GM13977 (cell line): ENCODE measurements at regions not wholly inside any gene's neighbourhood (a gene's known extent, or its start where the extent isn't known, plus 50 kb on each side); places are given as distances from the start of the nearest gene placed in this dataset.

ENCODE experiments used
- DNase-seq: peaks from one replicate; pipeline ENCODE4 v3.0.0; 2012; ENCODE audit warnings: low spot score
- in situ Hi-C: fragments of 300-500 bp; cut with MboI; formaldehyde crosslinking; loops from one replicate; pipeline ENCODE4 v1.12.0; 2022; ENCODE audit warnings: low sequenced_read_pairs, low pct_unique_long_range_greater_than_20kb, mixed read lengths, inconsistent platforms; ENCODE audit not compliant: unreplicated experiment
- TF ChIP-seq, protein P1 (sequence below): IDR thresholded peaks from 2 replicates; pipeline ENCODE4 v1.5.1; 2012; ENCODE audit warnings: mild to moderate bottlenecking, control low read depth; ENCODE audit not compliant: insufficient read depth; ENCODE audit errors: extremely low read depth, missing control alignments

DNA sequence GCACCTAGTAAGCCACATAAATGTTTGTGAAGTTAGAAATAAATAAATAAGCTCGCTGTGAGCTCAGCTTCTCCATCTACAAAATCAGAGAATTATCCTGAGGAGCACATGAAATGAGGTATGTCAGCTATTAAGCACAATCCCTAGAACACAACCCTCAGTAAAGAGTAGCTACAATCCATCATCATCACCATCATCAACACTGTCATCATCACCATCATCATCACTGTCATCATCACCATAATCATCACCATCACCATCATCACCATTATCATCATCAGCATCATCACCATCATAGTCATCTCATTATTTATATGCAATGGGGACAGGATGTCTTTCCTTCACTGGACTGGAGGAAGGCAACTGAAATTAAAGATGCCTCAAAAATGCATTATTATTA lies 189.6 kb downstream of the NPHP4 start:
- no peak for DNase-seq
- in situ Hi-C loops = no loop called here
- TF ChIP-seq, protein P1, sequence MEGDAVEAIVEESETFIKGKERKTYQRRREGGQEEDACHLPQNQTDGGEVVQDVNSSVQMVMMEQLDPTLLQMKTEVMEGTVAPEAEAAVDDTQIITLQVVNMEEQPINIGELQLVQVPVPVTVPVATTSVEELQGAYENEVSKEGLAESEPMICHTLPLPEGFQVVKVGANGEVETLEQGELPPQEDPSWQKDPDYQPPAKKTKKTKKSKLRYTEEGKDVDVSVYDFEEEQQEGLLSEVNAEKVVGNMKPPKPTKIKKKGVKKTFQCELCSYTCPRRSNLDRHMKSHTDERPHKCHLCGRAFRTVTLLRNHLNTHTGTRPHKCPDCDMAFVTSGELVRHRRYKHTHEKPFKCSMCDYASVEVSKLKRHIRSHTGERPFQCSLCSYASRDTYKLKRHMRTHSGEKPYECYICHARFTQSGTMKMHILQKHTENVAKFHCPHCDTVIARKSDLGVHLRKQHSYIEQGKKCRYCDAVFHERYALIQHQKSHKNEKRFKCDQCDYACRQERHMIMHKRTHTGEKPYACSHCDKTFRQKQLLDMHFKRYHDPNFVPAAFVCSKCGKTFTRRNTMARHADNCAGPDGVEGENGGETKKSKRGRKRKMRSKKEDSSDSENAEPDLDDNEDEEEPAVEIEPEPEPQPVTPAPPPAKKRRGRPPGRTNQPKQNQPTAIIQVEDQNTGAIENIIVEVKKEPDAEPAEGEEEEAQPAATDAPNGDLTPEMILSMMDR = no peak

DNA sequence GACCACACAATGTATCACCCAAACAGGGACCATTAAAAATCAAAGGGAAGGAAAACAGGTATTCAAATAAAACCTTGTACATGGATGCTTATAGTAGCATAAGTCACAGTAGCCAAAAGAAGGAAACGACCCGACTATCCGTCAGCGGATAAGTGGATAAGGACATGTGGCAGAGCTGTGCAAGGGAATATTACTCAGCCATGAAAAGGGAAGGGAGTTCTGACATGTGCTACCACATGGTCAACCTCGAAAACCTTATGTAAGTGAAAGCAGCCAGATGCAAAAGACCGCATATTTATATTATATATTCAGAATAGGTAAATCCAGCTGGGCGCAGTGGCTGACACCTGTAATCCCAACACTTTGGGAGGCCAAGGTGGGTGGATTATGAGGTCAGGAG lies 193.3 kb downstream of the NPHP4 start:
- in situ Hi-C loops = no loop called here
- no peak for DNase-seq
- TF ChIP-seq, protein P1 = no peak

DNA sequence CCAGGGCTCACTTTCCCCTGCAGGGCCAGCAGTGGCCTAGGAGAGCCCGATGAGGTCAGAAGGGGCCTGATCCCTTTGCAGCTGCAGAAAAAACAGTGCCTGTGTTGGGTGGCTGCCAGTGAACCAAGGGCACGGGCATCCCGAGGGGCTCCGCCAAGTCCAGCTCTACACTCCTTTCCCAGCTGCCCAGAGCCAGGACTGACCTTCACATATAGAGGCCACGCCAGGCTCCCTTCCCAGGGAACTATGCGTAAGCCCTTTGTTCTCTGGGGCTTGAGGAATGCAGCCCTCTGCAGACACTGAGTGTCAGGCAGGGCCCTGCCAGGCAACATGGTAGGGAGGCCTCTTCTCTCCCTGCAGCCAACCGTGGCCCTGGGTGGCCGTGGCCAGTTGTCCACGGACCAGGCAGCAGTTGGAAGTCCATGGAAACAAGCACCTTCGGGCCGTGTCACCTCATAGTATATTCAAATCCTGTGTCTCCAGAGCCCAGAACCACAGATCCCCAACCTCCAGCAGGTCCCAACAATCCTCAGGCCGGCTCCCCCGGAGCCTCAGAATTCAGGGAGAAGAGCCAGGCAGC lies 194.0 kb downstream of the NPHP4 start:
- DNase-seq = no peak

DNA sequence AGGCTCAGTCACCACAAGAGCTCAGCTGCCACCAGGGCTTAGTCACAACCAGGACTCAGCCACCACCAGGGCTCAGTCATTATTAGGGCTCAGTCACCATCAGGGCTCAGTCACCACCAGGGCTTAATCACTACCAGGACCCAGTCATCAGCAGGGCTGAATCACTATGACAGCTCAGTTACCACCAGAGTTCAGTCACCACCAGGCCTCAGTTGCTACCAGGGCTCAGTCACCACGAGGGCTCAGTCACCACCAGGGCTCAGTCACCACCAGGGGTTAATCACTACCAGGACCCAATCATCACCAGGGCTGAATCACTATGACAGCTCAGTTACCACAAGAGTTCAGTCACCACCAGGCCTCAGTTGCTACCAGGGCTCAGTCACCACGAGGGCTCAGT lies 196.2 kb downstream of the NPHP4 start:
- DNase-seq = no peak
- TF ChIP-seq, protein P1 = no peak
- in situ Hi-C loops = no loop called here

More for the DNA sequence above, 194.0 kb downstream of the NPHP4 start:
- in situ Hi-C loops = no loop called here
- TF ChIP-seq, protein P1 = no peak

DNA sequence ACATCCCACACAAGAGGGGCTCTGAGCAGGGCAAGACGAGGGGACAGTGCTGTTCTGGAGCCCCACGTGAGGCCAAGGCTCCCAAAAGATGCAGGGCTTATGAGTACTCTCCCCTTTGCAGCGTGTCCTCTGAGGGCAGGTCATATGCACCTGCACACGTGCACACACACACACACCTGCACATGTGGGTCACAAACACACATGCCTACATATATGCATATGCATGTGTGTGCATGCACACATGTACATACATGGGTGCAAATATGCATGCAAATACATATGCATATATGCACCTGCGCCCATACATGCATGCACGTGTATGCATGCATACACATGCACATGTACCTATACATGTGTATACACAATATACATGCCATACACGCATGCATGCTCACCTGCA lies 197.9 kb downstream of the NPHP4 start:
- TF ChIP-seq, protein P1 = no peak
- DNase-seq = no peak
- in situ Hi-C loops = no loop called here

DNA sequence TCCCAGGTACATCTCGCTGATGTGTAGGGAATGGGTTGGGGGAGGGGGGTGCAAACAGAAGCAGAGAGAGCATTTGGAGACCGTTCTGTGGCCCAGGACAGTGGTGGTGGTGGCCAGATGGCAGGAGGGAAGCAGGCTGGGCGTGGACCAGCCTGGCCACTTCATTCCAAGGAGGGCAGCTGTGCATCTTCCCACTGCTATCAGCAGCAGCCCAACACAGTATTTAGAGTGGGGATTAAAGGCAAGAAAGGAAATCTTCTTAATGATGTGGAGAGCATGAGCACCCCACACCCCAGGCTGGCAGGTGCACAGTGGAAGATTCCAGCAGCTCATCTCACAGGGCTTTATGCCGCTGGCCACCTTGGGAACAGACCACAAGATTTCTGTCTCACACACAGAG lies 198.7 kb downstream of the NPHP4 start:
- in situ Hi-C loops = no loop called here
- TF ChIP-seq, protein P1 = no peak
- DNase-seq = no peak

DNA sequence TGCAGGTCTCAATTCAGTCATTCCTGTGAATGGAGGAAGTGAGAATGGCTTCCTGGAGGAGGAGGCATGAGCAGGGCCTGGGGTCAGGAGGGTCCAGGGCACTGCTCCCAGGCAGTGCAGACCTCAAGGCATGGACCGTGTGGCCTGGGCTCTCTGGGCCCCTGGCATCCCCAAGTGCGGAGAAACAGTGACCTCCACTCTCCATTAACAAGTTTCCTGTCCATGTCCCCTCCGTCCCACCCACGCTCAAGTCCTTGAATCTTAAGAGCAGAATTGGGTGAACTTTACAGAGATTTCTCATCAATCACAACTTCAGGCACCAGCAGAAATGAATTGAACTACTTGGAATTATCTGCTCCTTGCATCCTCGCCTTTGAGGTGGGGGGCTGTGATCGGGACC lies 211.1 kb downstream of the NPHP4 start:
- in situ Hi-C loops = no loop called here
- TF ChIP-seq, protein P1 = no peak
- no peak for DNase-seq
